Activated CD4-positive, alpha-beta memory T cell treated with anti-CD3 and anti-CD28 coated beads, Interleukin-2, amount 10 ng/mL, durations not matched to agents 7 days and 5 days (primary cell): ENCODE measurements at regions not wholly inside any gene's neighbourhood (a gene's known extent, or its start where the extent isn't known, plus 50 kb on each side); places are given as distances from the start of the nearest gene placed in this dataset.
"Not testable (repeated sequence)": the region's sequence is repeated elsewhere in the genome, so short reads cannot be mapped to it uniquely, and the experiment has no call there.

Source experiments
- CTCF ChIA-PET: fragments of 350-600 bp; sonication (Branson Sonifier 250); formaldehyde crosslinking; loops from one replicate; lab custom pipeline; 2021; ENCODE audit warnings: antibody characterized with exemption, inconsistent platforms; lab: Charles Lee
- POLR2A ChIA-PET: fragments of 350-600 bp; sonication (Branson Sonifier 250); formaldehyde crosslinking; loops from one replicate; lab custom pipeline; 2021; ENCODE audit warnings: antibody characterized with exemption; lab: Charles Lee
- DNase-seq: peaks from one replicate; pipeline ENCODE4 v3.0.0-alpha.2; 2020
- H3K27ac Mint-ChIP-seq: one replicate; pipeline ENCODE4 v1.8.0; 2021; ENCODE audit warnings: mild to moderate bottlenecking, mixed read lengths
- H3K27me3 Mint-ChIP-seq: one replicate; pipeline ENCODE4 v1.8.0; 2021; ENCODE audit warnings: mixed read lengths
- H3K36me3 Mint-ChIP-seq: one replicate; pipeline ENCODE4 v1.8.0; 2021; ENCODE audit warnings: low read depth, mixed read lengths
- H3K4me1 Mint-ChIP-seq: one replicate; pipeline ENCODE4 v1.8.0; 2021; ENCODE audit warnings: mixed read lengths
- H3K4me3 Mint-ChIP-seq: one replicate; pipeline ENCODE4 v1.8.0; 2021; ENCODE audit warnings: mild to moderate bottlenecking, mixed read lengths
- H3K9me3 Mint-ChIP-seq: one replicate; pipeline ENCODE4 v1.8.0; 2021; ENCODE audit warnings: mixed read lengths

DNA sequence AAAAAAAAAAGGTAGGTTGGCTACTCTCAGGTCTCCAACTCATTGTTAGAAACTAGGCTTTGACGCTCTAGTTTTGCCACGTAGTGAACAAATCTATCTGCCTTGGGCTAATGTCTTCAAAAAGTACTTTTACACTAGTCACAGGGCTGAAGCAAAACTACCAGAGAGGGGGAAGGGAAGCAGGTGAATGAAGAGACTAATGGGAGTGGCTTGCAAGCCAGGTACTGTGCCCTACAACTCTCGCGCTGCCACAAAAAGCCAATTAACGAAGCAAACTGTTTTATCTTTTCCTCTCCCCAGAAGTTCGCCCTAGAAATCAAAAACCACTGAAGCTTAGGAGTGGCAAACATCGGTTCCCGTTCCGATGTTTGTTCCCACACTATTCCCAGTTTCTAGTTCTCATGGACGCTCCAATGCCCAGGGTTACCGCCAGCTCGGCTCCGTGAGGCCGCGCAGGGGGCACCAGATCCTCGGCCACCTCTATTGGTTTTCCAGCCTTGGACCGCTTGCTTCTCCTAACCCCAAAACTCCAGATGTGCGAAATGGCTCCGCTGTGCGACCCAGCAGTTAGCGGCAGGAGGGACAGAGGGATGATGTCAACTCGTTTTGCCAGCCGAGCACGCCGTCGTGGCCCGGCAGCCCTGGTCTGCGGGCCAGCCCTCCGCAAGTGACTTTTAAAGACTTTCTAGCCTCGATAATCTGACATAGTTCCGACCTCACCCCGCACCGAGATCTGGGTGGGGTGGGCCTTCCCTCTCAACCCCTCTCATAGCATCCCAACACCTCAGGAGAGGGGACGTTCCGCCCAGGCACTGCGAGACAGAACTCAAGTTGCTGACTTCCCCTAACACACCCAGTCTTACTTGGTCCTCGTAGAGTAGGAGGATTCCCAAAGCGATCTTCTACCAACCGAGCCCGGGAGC is 242.1 kb downstream of the KDM5D start:
- peak; percentile 26 for DNase-seq
- Mint-ChIP-seq H3K4me3 (peak overlapping the region; percentile 86), H3K9me3 (no peaks in the 10 kb centered on the region), H3K4me1 (peaks cover 41% of the 10 kb centered on the region), H3K36me3 (peaks cover 3% of the 10 kb centered on the region), H3K27ac (peak overlapping the region; percentile 95), H3K27me3 (no peaks in the 10 kb centered on the region)
- POLR2A ChIA-PET, result interaction anchor here (0.7 to 6.3 kb wide), 7 partner anchors 9 to 242 kb away, joined by 3 to 38 read pairs (median 4); partner anchors contain the start of gene KDM5D
- CTCF ChIA-PET, result interaction anchor here (1.0 to 2.1 kb wide), 4 partner anchors 13 to 69 kb away, joined by 3 to 29 read pairs (median 6); no protein-coding TSS in a partner anchor

DNA sequence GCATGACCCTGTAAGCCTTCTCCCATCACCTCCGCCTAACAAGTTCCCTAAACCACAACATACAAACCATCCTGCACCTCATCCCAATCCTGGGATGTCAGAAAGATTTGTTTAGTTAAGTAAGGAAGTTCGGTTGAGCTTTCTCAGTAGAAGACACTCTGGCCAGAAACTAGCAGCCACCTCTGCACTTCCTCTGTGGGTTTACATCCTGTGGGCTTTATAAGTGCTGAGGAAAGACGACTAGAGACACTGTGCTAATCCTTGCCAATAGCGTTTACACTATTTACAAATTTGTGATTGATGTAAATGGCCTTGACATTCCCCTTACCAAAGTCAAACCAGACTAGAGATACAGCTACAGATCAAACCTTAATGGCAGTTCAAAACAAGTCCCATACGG is 246.0 kb downstream of the KDM5D start:
- Mint-ChIP-seq H3K27ac (peak overlapping the region; percentile 87), H3K27me3 (no peaks in the 10 kb centered on the region), H3K9me3 (no peaks in the 10 kb centered on the region), H3K4me3 (peak overlapping the region; percentile 68), H3K36me3 (peaks cover 22% of the 10 kb centered on the region), H3K4me1 (peaks cover 50% of the 10 kb centered on the region)
- ChIA-PET CTCF (interaction anchor here (0.8 kb wide), 1 partner anchor 93 kb away, joined by 3 read pairs; no protein-coding TSS in a partner anchor), POLR2A (interaction anchor here (1.1 to 6.3 kb wide), 4 partner anchors 12 to 246 kb away, joined by 3 to 38 read pairs (median 5); partner anchors contain the start of gene KDM5D)
- DNase-seq, result peak; percentile 35

DNA sequence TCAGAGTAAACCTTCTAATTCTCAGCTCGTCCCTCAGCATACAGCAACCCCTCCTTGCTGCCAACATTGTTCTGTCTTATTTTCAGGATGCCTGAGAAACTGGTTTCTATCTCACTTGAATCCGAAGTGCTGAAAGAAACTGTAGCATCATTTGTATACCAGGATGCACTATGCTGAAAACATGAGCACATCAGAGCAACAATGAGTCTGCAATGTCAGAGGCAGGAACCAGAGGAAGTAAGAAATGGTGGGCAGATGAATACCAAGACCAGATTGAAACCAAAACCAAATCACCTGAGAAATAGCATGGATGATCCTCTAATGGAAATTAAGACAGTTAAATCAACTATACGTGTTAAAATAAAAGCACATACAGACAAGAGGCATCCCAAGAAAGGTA is 257.0 kb downstream of the KDM5D start:
- Mint-ChIP-seq H3K27me3 (no peaks in the 10 kb centered on the region), H3K27ac (peak overlapping the region; percentile 8), H3K9me3 (peaks cover 10% of the 10 kb centered on the region), H3K4me3 (no peak overlapping the region), H3K4me1 (peaks cover 9% of the 10 kb centered on the region), H3K36me3 (peaks cover 31% of the 10 kb centered on the region)
- CTCF ChIA-PET, result no interaction called here
- no peak for DNase-seq
- POLR2A ChIA-PET, result interaction anchor here (1.4 kb wide), 1 partner anchor 11 kb away, joined by 5 read pairs; no protein-coding TSS in a partner anchor

- H3K4me3 Mint-ChIP-seq, result no peak overlapping the region
- H3K9me3 Mint-ChIP-seq, result peaks cover 5% of the 10 kb centered on the region
- POLR2A ChIA-PET, result no interaction called here
- H3K27me3 Mint-ChIP-seq, result no peaks in the 10 kb centered on the region
- CTCF ChIA-PET, result no interaction called here
- peaks cover 9% of the 10 kb centered on the region for H3K4me1 Mint-ChIP-seq
- no peak overlapping the region for H3K27ac Mint-ChIP-seq
- DNase-seq, result no peak
- H3K36me3 Mint-ChIP-seq, result peaks cover 25% of the 10 kb centered on the region
Observed at GRCh38 chrY:19484997-19485396, 259.5 kb downstream of the KDM5D start.

- H3K4me3 Mint-ChIP-seq, result no peak overlapping the region
- H3K27me3 Mint-ChIP-seq, result no peaks in the 10 kb centered on the region
- no peak for DNase-seq
- ChIA-PET POLR2A (no interaction called here), CTCF (no interaction called here)
- H3K9me3 Mint-ChIP-seq, result no peaks in the 10 kb centered on the region
- H3K36me3 Mint-ChIP-seq, result peaks cover 42% of the 10 kb centered on the region
- H3K4me1 Mint-ChIP-seq, result no peaks in the 10 kb centered on the region
- no peak overlapping the region for H3K27ac Mint-ChIP-seq
Observed at GRCh38 chrY:19479141-19479540, 265.4 kb downstream of the KDM5D start.

- ChIA-PET POLR2A (interaction anchor here (1.4 kb wide), 1 partner anchor 20 kb away, joined by 3 read pairs; no protein-coding TSS in a partner anchor), CTCF (no interaction called here)
- peaks cover 45% of the 10 kb centered on the region for H3K36me3 Mint-ChIP-seq
- no peak for DNase-seq
- no peaks in the 10 kb centered on the region for H3K4me1 Mint-ChIP-seq
- H3K9me3 Mint-ChIP-seq, result peaks cover 4% of the 10 kb centered on the region
- H3K27me3 Mint-ChIP-seq, result no peaks in the 10 kb centered on the region
- H3K27ac Mint-ChIP-seq, result no peak overlapping the region
- no peak overlapping the region for H3K4me3 Mint-ChIP-seq
Observed at GRCh38 chrY:19477959-19478358, 266.6 kb downstream of the KDM5D start.

DNA sequence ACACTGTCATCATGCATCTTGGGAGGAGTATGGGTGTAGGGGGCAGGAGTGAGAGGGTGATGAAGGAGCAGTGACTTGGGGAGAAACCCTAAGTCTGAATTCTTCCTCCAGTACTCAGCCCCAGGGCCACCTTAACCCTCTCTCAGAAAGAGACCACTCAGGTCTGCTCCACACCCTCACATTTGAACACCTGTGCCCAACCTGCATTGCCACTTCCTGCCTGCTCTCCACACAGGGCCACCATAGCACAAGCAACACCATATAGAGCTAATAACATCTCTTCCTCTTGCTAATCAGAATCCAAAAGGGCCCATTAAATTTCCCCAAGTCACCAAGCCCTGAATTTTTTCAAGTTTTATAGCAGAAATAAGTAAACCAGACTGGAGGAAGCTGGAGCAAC is 278.7 kb downstream of the KDM5D start:
- Mint-ChIP-seq H3K27me3 (no peaks in the 10 kb centered on the region), H3K4me3 (no peak overlapping the region), H3K36me3 (peaks cover 9% of the 10 kb centered on the region), H3K9me3 (no peaks in the 10 kb centered on the region), H3K4me1 (no peaks in the 10 kb centered on the region), H3K27ac (no peak overlapping the region)
- ChIA-PET POLR2A (interaction anchor here (1.5 kb wide), 1 partner anchor 102 kb away, joined by 3 read pairs; no protein-coding TSS in a partner anchor), CTCF (no interaction called here)
- DNase-seq, result no peak

DNA sequence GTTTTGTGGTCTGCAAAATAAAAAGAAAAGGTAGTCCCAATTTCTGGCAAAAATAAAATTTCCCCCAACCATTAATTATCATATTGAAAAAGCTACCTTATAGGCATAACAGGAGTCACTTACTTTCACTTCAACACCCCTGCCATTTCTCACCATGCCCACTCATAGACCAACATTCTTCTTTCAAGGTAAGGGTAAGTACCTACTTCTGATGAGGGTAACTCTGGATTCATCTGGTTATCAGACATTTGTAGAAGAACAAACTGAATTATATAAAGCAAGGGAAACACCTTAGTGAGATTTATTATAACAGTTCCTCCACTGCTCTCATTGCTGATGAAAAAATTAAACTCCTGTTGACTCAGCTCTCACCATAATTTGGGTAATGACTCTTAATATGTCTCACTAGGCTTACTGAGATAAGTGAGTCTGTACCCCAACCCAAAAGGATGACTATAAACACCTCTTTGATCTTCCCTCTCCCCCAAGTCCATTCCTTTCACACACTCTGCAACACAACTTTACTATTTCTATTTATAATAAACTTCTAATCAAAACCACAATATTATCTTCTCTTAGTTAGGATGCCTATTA is 287.6 kb downstream of the KDM5D start:
- Mint-ChIP-seq H3K27me3 (no peaks in the 10 kb centered on the region), H3K4me1 (no peaks in the 10 kb centered on the region), H3K9me3 (peaks cover 3% of the 10 kb centered on the region), H3K4me3 (no peak overlapping the region), H3K27ac (no peak overlapping the region), H3K36me3 (peaks cover 28% of the 10 kb centered on the region)
- CTCF ChIA-PET, result no interaction called here
- POLR2A ChIA-PET, result no interaction called here
- no peak for DNase-seq

DNA sequence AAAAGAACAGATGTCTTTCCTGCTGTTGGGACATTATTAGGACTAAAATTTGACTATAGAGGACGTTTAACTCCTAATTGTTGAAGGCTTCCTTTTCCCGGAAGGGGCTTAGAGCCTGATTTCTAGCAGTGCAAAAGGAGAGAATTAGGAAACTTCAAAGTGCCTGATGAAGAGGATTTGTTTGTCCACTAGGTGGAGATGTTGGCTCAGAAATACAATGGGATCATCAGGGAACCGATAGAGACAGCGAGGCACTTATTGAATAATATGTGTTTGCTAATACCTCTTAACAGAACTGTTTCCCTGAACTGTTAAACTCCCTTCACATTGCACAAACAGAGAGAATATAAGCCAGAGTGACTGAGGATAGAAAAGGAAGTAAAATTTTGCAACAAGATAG is 311.5 kb downstream of the KDM5D start:
- no peak for DNase-seq
- no peaks in the 10 kb centered on the region for H3K27me3 Mint-ChIP-seq
- no peaks in the 10 kb centered on the region for H3K36me3 Mint-ChIP-seq
- CTCF ChIA-PET, result interaction anchor here (1.3 to 5.2 kb wide), 2 partner anchors 13 to 70 kb away, joined by 4 to 29 read pairs; no protein-coding TSS in a partner anchor
- H3K4me1 Mint-ChIP-seq, result peaks cover 7% of the 10 kb centered on the region
- no peak overlapping the region for H3K27ac Mint-ChIP-seq
- no peaks in the 10 kb centered on the region for H3K9me3 Mint-ChIP-seq
- POLR2A ChIA-PET, result no interaction called here
- H3K4me3 Mint-ChIP-seq, result no peak overlapping the region

GRCh38 chrY:19427736-19428518 is 316.6 kb downstream of the KDM5D start:
- no peak overlapping the region for H3K27ac Mint-ChIP-seq
- no peak for DNase-seq
- POLR2A ChIA-PET, result no interaction called here
- no peak overlapping the region for H3K4me3 Mint-ChIP-seq
- peaks cover under 1% of the 10 kb centered on the region for H3K4me1 Mint-ChIP-seq
- CTCF ChIA-PET, result no interaction called here
- peaks cover 2% of the 10 kb centered on the region for H3K27me3 Mint-ChIP-seq
- no peaks in the 10 kb centered on the region for H3K9me3 Mint-ChIP-seq
- no peaks in the 10 kb centered on the region for H3K36me3 Mint-ChIP-seq

DNA sequence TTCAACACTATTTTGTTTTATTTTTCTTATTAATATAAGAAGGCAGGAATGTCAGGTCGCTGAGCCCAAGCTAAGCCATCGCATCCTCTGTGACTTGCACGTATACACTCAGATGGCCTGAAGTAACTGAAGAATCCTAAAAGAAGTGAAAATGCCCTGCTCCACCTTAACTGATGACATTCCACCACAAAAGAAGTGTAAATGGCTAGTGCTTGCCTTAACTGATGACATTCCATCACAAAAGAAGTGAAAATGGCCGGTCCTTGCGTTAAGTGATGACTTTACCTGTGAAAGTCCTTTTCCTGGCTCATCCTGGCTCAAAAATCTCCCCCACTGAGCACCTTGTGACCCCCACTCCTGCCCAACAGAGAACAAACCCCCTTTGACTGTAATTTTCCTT is 317.3 kb downstream of the KDM5D start:
- H3K4me1 Mint-ChIP-seq, H3K4me3 Mint-ChIP-seq, CTCF ChIA-PET, H3K27ac Mint-ChIP-seq, H3K9me3 Mint-ChIP-seq, H3K27me3 Mint-ChIP-seq, DNase-seq, H3K36me3 Mint-ChIP-seq, POLR2A ChIA-PET: not testable (repeated sequence)

- no peaks in the 10 kb centered on the region for H3K4me1 Mint-ChIP-seq
- no peaks in the 10 kb centered on the region for H3K27me3 Mint-ChIP-seq
Observed at GRCh38 chrY:19410980-19411766, 333.4 kb downstream of the KDM5D start.

More at GRCh38 chrY:19410980-19411766, 333.4 kb downstream of the KDM5D start:
- DNase-seq, result no peak
- ChIA-PET CTCF (no interaction called here), POLR2A (no interaction called here)
- H3K9me3 Mint-ChIP-seq, result no peaks in the 10 kb centered on the region
- H3K4me3 Mint-ChIP-seq, result no peak overlapping the region
- H3K36me3 Mint-ChIP-seq, result no peaks in the 10 kb centered on the region
- H3K27ac Mint-ChIP-seq, result no peak overlapping the region
